ENCODE measurements at regions not wholly inside any gene's neighbourhood (a gene's known extent, or its start where the extent isn't known, plus 50 kb on each side); places are given as distances from the start of the nearest gene placed in this dataset.

GRCh38 chr5:4208996-4209395 is 613.4 kb downstream of the IRX1 start:
- Histone ChIP-seq H3K27ac (replicated peaks) (no peak overlapping the region), H3K27me3 (ENCODE audit: insufficient read depth, poor library complexity, severe bottlenecking) (no peaks in the 10 kb centered on the region), H3K4me3 (replicated peaks; ENCODE audit: insufficient read depth, low read length) (no peak overlapping the region)
- no peak for DNase-seq (ENCODE audit: low read depth in 1 of 2, low spot score in 1 of 2)
- no peak for TF ChIP-seq GABPA (IDR thresholded peaks at IDR 0.05; ENCODE audit: low read depth)
- TF ChIP-seq REST (IDR thresholded peaks at IDR 0.05; ENCODE audit: insufficient replicate concordance, low read depth), result no peak
- TF ChIP-seq CTCF (IDR thresholded peaks at IDR 0.05; ENCODE audit: insufficient read depth, low read length), result no peak
- no peak for TF ChIP-seq SPI1 (IDR thresholded peaks at IDR 0.05; ENCODE audit: borderline replicate concordance, low read depth)
- no peak for TF ChIP-seq POLR2AphosphoS5 (IDR thresholded peaks at IDR 0.05; ENCODE audit: low read depth)

GRCh38 chr5:4212071-4212739 is 616.6 kb downstream of the IRX1 start:
- Histone ChIP-seq H3K27ac (replicated peaks) (no peak overlapping the region), H3K4me3 (replicated peaks; ENCODE audit: insufficient read depth, low read length) (no peak overlapping the region), H3K27me3 (ENCODE audit: insufficient read depth, poor library complexity, severe bottlenecking) (no peaks in the 10 kb centered on the region)
- TF ChIP-seq GABPA (IDR thresholded peaks at IDR 0.05; ENCODE audit: low read depth) (no peak), REST (IDR thresholded peaks at IDR 0.05; ENCODE audit: insufficient replicate concordance, low read depth) (no peak), CTCF (IDR thresholded peaks at IDR 0.05; ENCODE audit: insufficient read depth, low read length) (no peak), POLR2AphosphoS5 (IDR thresholded peaks at IDR 0.05; ENCODE audit: low read depth) (no peak), SPI1 (IDR thresholded peaks at IDR 0.05; ENCODE audit: borderline replicate concordance, low read depth) (no peak)
- no peak for DNase-seq (ENCODE audit: low read depth in 1 of 2, low spot score in 1 of 2)

GRCh38 chr5:4212981-4213819 is 617.6 kb downstream of the IRX1 start:
- Histone ChIP-seq H3K4me3 (replicated peaks; ENCODE audit: insufficient read depth, low read length) (no peak overlapping the region), H3K27me3 (ENCODE audit: insufficient read depth, poor library complexity, severe bottlenecking) (no peaks in the 10 kb centered on the region), H3K27ac (replicated peaks) (no peak overlapping the region)
- TF ChIP-seq SPI1 (IDR thresholded peaks at IDR 0.05; ENCODE audit: borderline replicate concordance, low read depth) (no peak), POLR2AphosphoS5 (IDR thresholded peaks at IDR 0.05; ENCODE audit: low read depth) (no peak), REST (IDR thresholded peaks at IDR 0.05; ENCODE audit: insufficient replicate concordance, low read depth) (no peak), CTCF (IDR thresholded peaks at IDR 0.05; ENCODE audit: insufficient read depth, low read length) (no peak), GABPA (IDR thresholded peaks at IDR 0.05; ENCODE audit: low read depth) (no peak)
- DNase-seq (ENCODE audit: low read depth in 1 of 2, low spot score in 1 of 2), result no peak
